ENCODE measurements at regions not wholly inside any gene's neighbourhood (a gene's known extent, or its start where the extent isn't known, plus 50 kb on each side); places are given as distances from the start of the nearest gene placed in this dataset.

DNA sequence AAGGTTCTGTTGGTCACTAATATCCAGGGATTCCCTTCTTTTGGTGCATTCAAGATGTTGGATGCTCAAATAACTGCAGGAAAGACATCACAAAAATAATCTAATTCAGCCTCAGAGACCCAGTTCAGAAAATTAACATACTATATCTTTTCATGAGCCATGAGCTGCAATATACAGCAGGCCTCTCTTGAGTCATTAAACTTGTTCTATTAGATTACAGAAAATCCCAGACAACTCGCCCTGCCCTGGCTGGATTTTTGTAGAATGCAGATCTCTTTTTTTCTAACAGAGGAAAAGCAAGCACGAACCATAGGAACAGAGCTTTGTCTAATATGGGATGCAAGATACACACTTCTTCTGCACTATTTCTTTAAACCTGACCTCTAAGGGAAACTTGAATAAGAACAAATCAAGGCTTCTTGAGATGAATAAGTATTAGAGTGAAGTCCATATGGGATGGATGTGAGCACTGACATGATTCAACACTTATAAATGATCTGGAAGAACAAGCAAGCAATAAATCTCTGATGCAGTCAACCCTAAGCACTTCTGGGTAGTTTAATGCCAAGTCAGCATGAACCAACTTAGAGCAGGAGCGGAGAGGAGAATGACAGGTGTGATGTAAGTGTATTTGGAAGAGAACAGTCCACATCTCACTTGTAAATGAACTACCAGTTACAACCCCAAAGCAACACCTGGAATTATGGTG, 70.7 kb upstream of the GNAO1 start:
- TF ChIP-seq, protein P1, sequence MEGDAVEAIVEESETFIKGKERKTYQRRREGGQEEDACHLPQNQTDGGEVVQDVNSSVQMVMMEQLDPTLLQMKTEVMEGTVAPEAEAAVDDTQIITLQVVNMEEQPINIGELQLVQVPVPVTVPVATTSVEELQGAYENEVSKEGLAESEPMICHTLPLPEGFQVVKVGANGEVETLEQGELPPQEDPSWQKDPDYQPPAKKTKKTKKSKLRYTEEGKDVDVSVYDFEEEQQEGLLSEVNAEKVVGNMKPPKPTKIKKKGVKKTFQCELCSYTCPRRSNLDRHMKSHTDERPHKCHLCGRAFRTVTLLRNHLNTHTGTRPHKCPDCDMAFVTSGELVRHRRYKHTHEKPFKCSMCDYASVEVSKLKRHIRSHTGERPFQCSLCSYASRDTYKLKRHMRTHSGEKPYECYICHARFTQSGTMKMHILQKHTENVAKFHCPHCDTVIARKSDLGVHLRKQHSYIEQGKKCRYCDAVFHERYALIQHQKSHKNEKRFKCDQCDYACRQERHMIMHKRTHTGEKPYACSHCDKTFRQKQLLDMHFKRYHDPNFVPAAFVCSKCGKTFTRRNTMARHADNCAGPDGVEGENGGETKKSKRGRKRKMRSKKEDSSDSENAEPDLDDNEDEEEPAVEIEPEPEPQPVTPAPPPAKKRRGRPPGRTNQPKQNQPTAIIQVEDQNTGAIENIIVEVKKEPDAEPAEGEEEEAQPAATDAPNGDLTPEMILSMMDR (IDR thresholded peaks at IDR 0.05; ENCODE audit: control extremely low read depth, extremely low read depth, low read depth, missing control alignments) = no peak
- DNase-seq (ENCODE audit: extremely low spot score) = no peak
- ChIA-PET CTCF (no interaction called here), POLR2A (no interaction called here)

DNA sequence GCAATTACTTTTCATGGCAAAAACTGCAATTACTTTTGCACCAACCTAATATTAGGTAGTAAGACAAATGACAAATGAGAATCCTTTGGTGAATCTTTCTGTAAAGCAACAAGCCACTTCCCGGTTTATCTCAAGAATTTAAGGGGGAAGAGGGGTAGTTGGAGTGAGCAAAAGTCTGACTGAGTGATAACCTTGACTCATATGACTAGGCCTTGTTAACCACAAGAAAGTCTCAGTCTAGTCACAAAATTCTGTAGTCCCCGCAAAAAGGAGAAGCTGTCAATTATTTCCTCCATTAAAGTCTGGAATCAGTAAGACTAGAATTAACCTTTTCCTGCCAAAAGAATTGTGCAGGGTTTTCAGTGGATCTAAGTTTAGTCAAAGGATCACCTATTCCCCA, 72.2 kb upstream of the GNAO1 start:
- CTCF ChIA-PET = interaction anchor here (1.0 kb wide), 1 partner anchor 9 kb away, joined by 4 read pairs; no protein-coding TSS in a partner anchor
- DNase-seq (ENCODE audit: extremely low spot score) = no peak
- POLR2A ChIA-PET = no interaction called here
- TF ChIP-seq, protein P1 (IDR thresholded peaks at IDR 0.05; ENCODE audit: control extremely low read depth, extremely low read depth, low read depth, missing control alignments) = no peak

DNA sequence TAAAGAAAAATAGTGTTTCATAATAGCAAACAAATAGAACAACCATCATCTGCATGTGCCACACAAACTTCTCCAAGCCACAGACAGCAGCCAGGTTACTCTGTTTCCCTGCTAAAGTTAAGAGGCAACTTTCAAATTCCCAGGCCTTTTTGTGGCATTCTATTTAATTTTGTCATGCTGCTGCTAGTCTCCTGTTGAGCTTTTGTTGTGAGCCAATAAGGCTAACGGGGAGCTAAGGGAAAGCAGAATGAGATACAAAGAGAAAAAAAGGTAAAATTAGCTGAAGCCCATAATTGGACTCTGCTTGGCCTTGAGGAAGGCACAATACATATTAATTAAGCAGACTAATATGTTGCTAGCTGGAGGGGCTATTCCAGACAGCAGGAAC, 74.7 kb upstream of the GNAO1 start:
- POLR2A ChIA-PET = no interaction called here
- TF ChIP-seq, protein P1 (IDR thresholded peaks at IDR 0.05; ENCODE audit: control extremely low read depth, extremely low read depth, low read depth, missing control alignments) = no peak
- CTCF ChIA-PET = interaction anchor here (1.4 to 1.5 kb wide), 3 partner anchors 9 to 651 kb away, joined by 3 read pairs; no protein-coding TSS in a partner anchor

DNA sequence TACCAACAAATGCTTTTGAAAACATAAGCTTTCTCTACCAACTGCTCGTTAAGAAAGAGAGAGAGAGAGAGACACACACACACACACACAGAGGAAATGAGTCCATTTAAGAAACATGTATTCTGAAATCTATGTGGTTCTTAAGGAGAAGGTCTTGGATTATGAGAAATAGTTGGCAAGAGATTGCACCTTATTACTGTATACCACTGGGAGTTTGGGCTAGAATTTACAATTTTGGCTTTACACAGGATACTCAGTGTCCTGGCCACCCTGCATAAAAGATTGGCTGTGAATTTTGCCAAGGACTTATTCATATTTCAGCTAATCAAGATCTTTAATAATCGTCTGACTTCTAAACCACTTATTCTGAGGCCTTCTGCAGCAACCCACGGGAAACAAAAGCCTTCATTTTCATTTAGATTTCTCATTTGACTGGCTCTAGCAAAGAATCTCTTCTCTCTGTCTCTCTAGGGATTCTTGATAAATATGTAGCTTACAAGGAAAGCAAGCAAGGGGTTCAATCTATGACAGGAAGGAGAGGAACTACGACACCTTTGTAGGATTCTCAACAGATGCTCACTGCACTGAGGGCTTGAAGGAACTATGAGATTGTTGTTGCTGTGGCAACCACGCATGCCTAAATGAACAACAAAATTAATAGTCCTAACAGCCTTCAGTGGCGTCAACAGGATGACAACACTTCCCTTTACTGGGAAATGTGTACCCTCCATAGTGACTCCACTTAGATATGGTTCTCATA, 75.3 kb upstream of the GNAO1 start:
- POLR2A ChIA-PET = no interaction called here
- CTCF ChIA-PET = interaction anchor here (1.2 kb wide), 1 partner anchor 9 kb away, joined by 5 read pairs; no protein-coding TSS in a partner anchor
- TF ChIP-seq, protein P1 (IDR thresholded peaks at IDR 0.05; ENCODE audit: control extremely low read depth, extremely low read depth, low read depth, missing control alignments) = no peak
- no peak for DNase-seq (ENCODE audit: extremely low spot score)

More for the DNA sequence above, 74.7 kb upstream of the GNAO1 start:
- DNase-seq (ENCODE audit: extremely low spot score) = no peak

DNA sequence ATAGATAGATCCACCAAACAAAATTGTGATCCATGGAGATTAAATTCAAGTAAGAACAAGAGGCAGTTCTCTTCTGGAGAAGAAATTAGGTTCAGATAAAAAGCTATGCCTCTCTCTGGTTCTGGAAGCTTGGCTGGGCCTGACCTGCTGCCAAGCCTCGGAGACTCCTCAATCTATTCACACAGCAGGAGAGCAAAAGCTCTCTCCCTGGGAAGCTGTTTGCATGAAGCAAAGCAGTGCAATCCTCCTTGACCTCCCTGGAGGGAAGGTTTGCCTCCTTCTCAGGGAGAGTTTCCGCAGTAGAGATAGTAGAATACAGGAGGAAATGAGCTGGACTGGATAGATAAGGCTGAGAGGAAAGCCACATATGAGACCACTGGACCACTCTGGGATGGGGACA, 78.1 kb upstream of the GNAO1 start:
- DNase-seq (ENCODE audit: extremely low spot score) = no peak
- ChIA-PET POLR2A (no interaction called here), CTCF (no interaction called here)
- TF ChIP-seq, protein P1 (IDR thresholded peaks at IDR 0.05; ENCODE audit: control extremely low read depth, extremely low read depth, low read depth, missing control alignments) = no peak

DNA sequence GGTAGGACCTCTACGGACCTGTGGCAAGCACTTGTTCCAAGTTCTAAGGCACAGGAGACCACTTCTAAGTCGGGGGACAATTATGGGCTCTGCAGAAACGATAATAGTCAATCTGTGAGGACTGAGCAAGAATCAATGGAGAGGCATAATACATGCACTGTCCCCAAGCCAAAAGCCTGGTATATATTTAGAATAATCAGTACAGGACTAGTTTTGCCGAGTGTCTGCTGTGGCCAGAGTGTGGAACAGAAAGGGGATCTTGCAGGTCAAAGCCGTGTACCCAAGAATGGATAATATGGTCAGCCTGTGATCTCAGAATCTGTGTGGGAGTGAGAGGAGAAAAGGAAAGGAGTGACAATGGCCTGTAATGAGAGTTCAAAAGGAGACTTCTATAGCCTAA, 80.2 kb upstream of the GNAO1 start:
- POLR2A ChIA-PET = no interaction called here

More for the DNA sequence above, 80.2 kb upstream of the GNAO1 start:
- CTCF ChIA-PET = no interaction called here
- DNase-seq (ENCODE audit: extremely low spot score) = no peak
- TF ChIP-seq, protein P1 (IDR thresholded peaks at IDR 0.05; ENCODE audit: control extremely low read depth, extremely low read depth, low read depth, missing control alignments) = no peak

Data from GM10248 (cell line).